ENCODE measurements at regions not wholly inside any gene's neighbourhood (a gene's known extent, or its start where the extent isn't known, plus 50 kb on each side); places are given as distances from the start of the nearest gene placed in this dataset.

- TF ChIP-seq, protein P1, sequence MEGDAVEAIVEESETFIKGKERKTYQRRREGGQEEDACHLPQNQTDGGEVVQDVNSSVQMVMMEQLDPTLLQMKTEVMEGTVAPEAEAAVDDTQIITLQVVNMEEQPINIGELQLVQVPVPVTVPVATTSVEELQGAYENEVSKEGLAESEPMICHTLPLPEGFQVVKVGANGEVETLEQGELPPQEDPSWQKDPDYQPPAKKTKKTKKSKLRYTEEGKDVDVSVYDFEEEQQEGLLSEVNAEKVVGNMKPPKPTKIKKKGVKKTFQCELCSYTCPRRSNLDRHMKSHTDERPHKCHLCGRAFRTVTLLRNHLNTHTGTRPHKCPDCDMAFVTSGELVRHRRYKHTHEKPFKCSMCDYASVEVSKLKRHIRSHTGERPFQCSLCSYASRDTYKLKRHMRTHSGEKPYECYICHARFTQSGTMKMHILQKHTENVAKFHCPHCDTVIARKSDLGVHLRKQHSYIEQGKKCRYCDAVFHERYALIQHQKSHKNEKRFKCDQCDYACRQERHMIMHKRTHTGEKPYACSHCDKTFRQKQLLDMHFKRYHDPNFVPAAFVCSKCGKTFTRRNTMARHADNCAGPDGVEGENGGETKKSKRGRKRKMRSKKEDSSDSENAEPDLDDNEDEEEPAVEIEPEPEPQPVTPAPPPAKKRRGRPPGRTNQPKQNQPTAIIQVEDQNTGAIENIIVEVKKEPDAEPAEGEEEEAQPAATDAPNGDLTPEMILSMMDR (IDR thresholded peaks at IDR 0.05; ENCODE audit: insufficient read depth, low read depth, low read length), result no peak
- no peak for TF ChIP-seq EZH2 (IDR thresholded peaks at IDR 0.05; ENCODE audit: insufficient read depth, low read length)
Observed at GRCh38 chr3:5563537-5564277, 376.2 kb downstream of the EDEM1 start.
